GM13977 (cell line): ENCODE measurements at regions not wholly inside any gene's neighbourhood (a gene's known extent, or its start where the extent isn't known, plus 50 kb on each side); places are given as distances from the start of the nearest gene placed in this dataset.

Experiments used
- DNase-seq: peaks from one replicate; pipeline ENCODE4 v3.0.0; 2012; ENCODE audit warnings: low spot score
- CTCF ChIP-seq: IDR thresholded peaks from 2 replicates; pipeline ENCODE4 v1.5.1; 2012; ENCODE audit warnings: mild to moderate bottlenecking, control low read depth; ENCODE audit not compliant: insufficient read depth; ENCODE audit errors: extremely low read depth, missing control alignments
- in situ Hi-C: fragments of 300-500 bp; cut with MboI; formaldehyde crosslinking; loops from one replicate; pipeline ENCODE4 v1.12.0; 2022; ENCODE audit warnings: low sequenced_read_pairs, low pct_unique_long_range_greater_than_20kb, mixed read lengths, inconsistent platforms; ENCODE audit not compliant: unreplicated experiment

GRCh38 chr13:40146063-40146462 lies 490.6 kb downstream of the COG6 start:
- no peak for TF ChIP-seq CTCF
- DNase-seq: no peak
- in situ Hi-C loops: no loop called here

- in situ Hi-C loops: no loop called here
- TF ChIP-seq CTCF: no peak
- no peak for DNase-seq
Measured at GRCh38 chr13:40146611-40147117, 491.2 kb downstream of the COG6 start.

- DNase-seq: no peak
- TF ChIP-seq CTCF: no peak
- in situ Hi-C loops: no loop called here
Measured at GRCh38 chr13:40148101-40148500, 492.6 kb downstream of the COG6 start.

GRCh38 chr13:40148742-40149141 lies 493.3 kb downstream of the COG6 start:
- in situ Hi-C loops: no loop called here
- no peak for DNase-seq
- no peak for TF ChIP-seq CTCF

GRCh38 chr13:40149611-40150274 lies 494.3 kb downstream of the COG6 start:
- DNase-seq: no peak
- TF ChIP-seq CTCF: no peak
- in situ Hi-C loops: no loop called here

GRCh38 chr13:40151673-40152072 lies 496.2 kb downstream of the COG6 start:
- in situ Hi-C loops: no loop called here
- DNase-seq: no peak
- TF ChIP-seq CTCF: no peak
